RWPE2 (cell line): ENCODE measurements at regions not wholly inside any gene's neighbourhood (a gene's known extent, or its start where the extent isn't known, plus 50 kb on each side); places are given as distances from the start of the nearest gene placed in this dataset.

Experiments
- ATAC-seq: fragments of 200-7000 bp; cut with Tn5 transposase; 3 replicates; pipeline ENCODE4 v1.9.1; 2021; ENCODE audit warnings: low read depth
- DNase-seq: peaks from one replicate; pipeline ENCODE4 v3.0.0-alpha.2; 2020; ENCODE audit warnings: low spot score
- H3K27ac ChIP-seq: fragments of 450-650 bp; 2 replicates; pipeline ENCODE4 v1.5.1; 2017; ENCODE audit warnings: mild to moderate bottlenecking; ENCODE audit not compliant: poor library complexity, severe bottlenecking
- H3K27me3 ChIP-seq: fragments of 250-450 bp; sonication (Bioruptor Pico); 2 replicates; pipeline ENCODE4 v1.5.1; 2021; ENCODE audit warnings: mild to moderate bottlenecking, moderate library complexity; ENCODE audit not compliant: insufficient read depth, poor library complexity, severe bottlenecking
- H3K36me3 ChIP-seq: fragments of 250-450 bp; sonication (Bioruptor Pico); 2 replicates; pipeline ENCODE4 v1.5.1; 2020; ENCODE audit warnings: low read depth, mild to moderate bottlenecking, moderate library complexity
- H3K4me1 ChIP-seq: fragments of 250-450 bp; sonication (Bioruptor Pico); 2 replicates; pipeline ENCODE4 v1.5.1; 2021; ENCODE audit warnings: mild to moderate bottlenecking, moderate library complexity; ENCODE audit not compliant: insufficient read depth, poor library complexity, severe bottlenecking
- H3K4me3 ChIP-seq: fragments of 250-450 bp; sonication (Bioruptor Pico); 2 replicates; pipeline ENCODE4 v1.5.1; 2021; ENCODE audit warnings: mild to moderate bottlenecking, moderate library complexity; ENCODE audit not compliant: severe bottlenecking
- H3K9me3 ChIP-seq: fragments of 250-450 bp; sonication (Bioruptor Pico); 2 replicates; pipeline ENCODE4 v1.5.1; 2021; ENCODE audit warnings: mild to moderate bottlenecking, moderate library complexity; ENCODE audit not compliant: severe bottlenecking
- CTCF ChIP-seq: fragments of 450-650 bp; IDR thresholded peaks from one replicate; pipeline ENCODE4 v1.5.1; 2017; ENCODE audit warnings: mild to moderate bottlenecking, moderate library complexity; ENCODE audit not compliant: poor library complexity, severe bottlenecking

- DNase-seq (no peak), ATAC-seq (no peak)
- no peak for TF ChIP-seq CTCF
- H3K27me3 ChIP-seq = no peaks in the 10 kb centered on the region
- H3K27ac ChIP-seq = no peak overlapping the region
- no peak overlapping the region for H3K4me3 ChIP-seq
- no peaks in the 10 kb centered on the region for H3K9me3 ChIP-seq
- H3K4me1 ChIP-seq = peaks cover 7% of the 10 kb centered on the region
- H3K36me3 ChIP-seq = no peaks in the 10 kb centered on the region
These were observed 124.0 kb upstream of the EPHA3 start for GRCh38 chr3:88983458-88983857.

GRCh38 chr3:88984256-88984655, 123.2 kb upstream of the EPHA3 start:
- H3K9me3 ChIP-seq = no peaks in the 10 kb centered on the region
- H3K36me3 ChIP-seq = no peaks in the 10 kb centered on the region
- ATAC-seq (no peak), DNase-seq (no peak)
- H3K27me3 ChIP-seq = no peaks in the 10 kb centered on the region
- H3K4me1 ChIP-seq = peaks cover 7% of the 10 kb centered on the region
- TF ChIP-seq CTCF = no peak
- H3K4me3 ChIP-seq = no peak overlapping the region
- H3K27ac ChIP-seq = no peak overlapping the region

GRCh38 chr3:88984832-88985231, 122.6 kb upstream of the EPHA3 start:
- Histone ChIP-seq H3K4me3 (no peak overlapping the region), H3K36me3 (no peaks in the 10 kb centered on the region), H3K9me3 (no peaks in the 10 kb centered on the region), H3K27ac (no peak overlapping the region), H3K27me3 (no peaks in the 10 kb centered on the region), H3K4me1 (peaks cover 7% of the 10 kb centered on the region)
- no peak for TF ChIP-seq CTCF
- ATAC-seq (no peak), DNase-seq (no peak)

- no peak for ATAC-seq
- no peaks in the 10 kb centered on the region for H3K36me3 ChIP-seq
These were observed 121.9 kb upstream of the EPHA3 start for GRCh38 chr3:88985491-88985890.

More at GRCh38 chr3:88985491-88985890, 121.9 kb upstream of the EPHA3 start:
- H3K27me3 ChIP-seq = no peaks in the 10 kb centered on the region
- H3K4me3 ChIP-seq = no peak overlapping the region
- H3K9me3 ChIP-seq = no peaks in the 10 kb centered on the region
- no peak overlapping the region for H3K27ac ChIP-seq
- peaks cover 7% of the 10 kb centered on the region for H3K4me1 ChIP-seq
- TF ChIP-seq CTCF = no peak
- no peak for DNase-seq
